ES-I3 (cell line): ENCODE measurements at regions not wholly inside any gene's neighbourhood (a gene's known extent, or its start where the extent isn't known, plus 50 kb on each side); places are given as distances from the start of the nearest gene placed in this dataset.
"Not testable (repeated sequence)": the region's sequence is repeated elsewhere in the genome, so short reads cannot be mapped to it uniquely, and the experiment has no call there.

Experiments used
- H3K36me3 ChIP-seq: 2 replicates; pipeline ENCODE4 v1.6.1; 2013; ENCODE audit warnings: mild to moderate bottlenecking, low read length, control low read depth, moderate library complexity; ENCODE audit not compliant: insufficient read depth
- H3K4me1 ChIP-seq: 2 replicates; pipeline ENCODE4 v1.6.1; 2013; ENCODE audit warnings: mild to moderate bottlenecking, control low read depth, low read length; ENCODE audit not compliant: insufficient read depth
- H3K9ac ChIP-seq: 2 replicates; pipeline ENCODE4 v1.6.1; 2013; ENCODE audit warnings: low read depth, mild to moderate bottlenecking, low read length, moderate library complexity
- H3K9me3 ChIP-seq: 2 replicates; pipeline ENCODE4 v1.6.1; 2013; ENCODE audit warnings: mild to moderate bottlenecking, low read length, moderate library complexity; ENCODE audit not compliant: control insufficient read depth, insufficient read depth

DNA sequence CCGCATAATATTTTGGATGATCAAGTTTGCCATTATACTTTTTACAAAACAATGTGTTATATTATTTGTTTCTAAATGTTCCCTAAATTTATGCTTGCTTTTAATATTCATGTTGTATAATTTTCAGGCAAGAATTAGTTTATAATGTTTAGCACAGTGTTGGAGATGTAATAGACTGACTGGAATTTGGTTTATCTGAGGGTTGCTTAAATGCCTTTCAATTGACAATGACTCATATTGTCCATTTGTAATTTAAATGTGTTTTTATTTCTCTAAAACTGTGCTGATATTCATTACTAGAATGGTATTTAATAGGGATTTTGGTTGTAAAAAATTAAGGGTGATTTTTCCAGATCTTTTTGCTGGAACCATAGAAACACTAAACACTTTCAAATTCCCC is 788.4 kb downstream of the SLC6A15 start:
- no peak overlapping the region for H3K9ac ChIP-seq
- no peaks in the 10 kb centered on the region for H3K4me1 ChIP-seq
- H3K9me3 ChIP-seq: no peaks in the 10 kb centered on the region
- no peaks in the 10 kb centered on the region for H3K36me3 ChIP-seq

DNA sequence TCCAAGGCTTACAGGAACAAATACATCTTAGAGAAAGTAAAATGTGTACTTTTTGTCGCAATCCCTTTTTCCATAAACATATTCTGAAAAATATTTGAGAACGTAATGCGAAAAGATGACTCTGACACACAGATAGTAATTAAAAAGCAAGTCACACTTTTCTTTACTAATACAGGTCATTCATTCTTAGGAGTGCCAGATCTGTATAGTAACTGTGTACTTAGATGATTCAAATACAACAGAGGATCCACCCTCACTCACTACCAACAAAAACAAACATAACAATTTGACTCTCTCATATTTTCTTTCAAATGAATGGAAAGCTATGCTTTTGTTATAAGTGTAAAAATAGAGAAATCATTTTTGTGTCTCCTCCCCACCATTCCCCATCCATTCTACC is 795.4 kb downstream of the SLC6A15 start:
- no peaks in the 10 kb centered on the region for H3K9me3 ChIP-seq
- H3K9ac ChIP-seq: no peak overlapping the region
- H3K36me3 ChIP-seq: no peaks in the 10 kb centered on the region
- no peaks in the 10 kb centered on the region for H3K4me1 ChIP-seq

DNA sequence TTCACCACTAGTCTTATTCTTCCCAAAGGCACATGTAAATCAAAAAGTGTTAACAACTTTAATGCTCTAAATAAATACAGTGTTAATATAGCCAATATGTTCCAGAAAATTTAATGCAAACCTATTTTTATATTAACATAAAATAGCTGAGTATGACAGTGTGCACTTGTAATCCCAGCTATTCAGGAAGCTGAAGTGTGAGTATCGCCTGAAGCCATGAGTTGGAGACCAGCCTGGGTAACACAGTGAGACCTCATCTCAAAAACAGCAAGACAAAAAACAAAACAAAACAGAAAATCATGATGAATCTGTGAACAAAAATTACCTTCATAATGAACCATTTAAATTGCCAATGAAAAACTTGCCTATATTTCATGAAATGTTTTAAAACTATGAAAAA is 798.9 kb downstream of the SLC6A15 start:
- Histone ChIP-seq H3K4me1 (no peaks in the 10 kb centered on the region), H3K9ac (no peak overlapping the region), H3K36me3 (no peaks in the 10 kb centered on the region), H3K9me3 (no peaks in the 10 kb centered on the region)

DNA sequence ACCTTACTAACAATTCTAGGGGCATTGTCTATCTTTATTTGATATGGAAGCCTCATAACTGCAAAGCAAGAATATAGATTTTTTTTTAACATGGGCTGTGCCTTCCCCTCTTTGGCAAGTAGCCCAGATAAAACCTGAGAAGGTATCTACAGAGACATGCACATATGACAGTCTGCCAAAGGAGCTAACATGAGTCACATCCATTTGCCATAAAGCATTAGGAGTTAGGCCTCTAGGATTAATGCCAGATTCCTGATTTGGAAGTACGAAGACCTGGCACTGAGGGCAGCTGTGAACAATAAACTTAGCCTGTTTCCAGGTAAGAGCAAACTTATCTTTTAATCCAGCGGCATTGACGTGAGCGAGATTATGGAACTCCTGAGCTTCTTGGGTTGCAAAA is 808.7 kb downstream of the SLC6A15 start:
- H3K4me1 ChIP-seq, H3K9me3 ChIP-seq, H3K36me3 ChIP-seq, H3K9ac ChIP-seq: not testable (repeated sequence)

DNA sequence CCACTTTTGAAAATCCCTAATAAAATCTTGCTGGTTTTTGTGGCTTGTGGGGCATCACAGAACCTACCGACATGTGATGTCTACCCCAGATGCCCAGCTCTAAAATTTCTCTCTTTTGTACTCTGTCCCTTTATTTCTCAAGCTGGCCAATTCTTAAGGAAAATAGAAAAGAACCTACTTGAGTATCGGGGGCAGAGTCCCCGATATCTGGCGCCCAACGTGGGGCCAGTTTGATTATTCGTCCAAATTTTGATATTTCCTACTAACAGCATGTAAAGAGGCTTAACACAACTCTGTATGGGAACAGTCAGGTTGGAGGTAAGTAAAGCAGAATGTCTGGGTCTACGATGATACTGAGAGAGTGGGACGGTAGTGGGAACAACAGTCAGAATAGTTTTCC is 810.6 kb downstream of the SLC6A15 start:
- H3K9ac ChIP-seq, H3K4me1 ChIP-seq, H3K9me3 ChIP-seq, H3K36me3 ChIP-seq: not testable (repeated sequence)

- H3K9me3 ChIP-seq, H3K9ac ChIP-seq, H3K36me3 ChIP-seq, H3K4me1 ChIP-seq: not testable (repeated sequence)
Observed at GRCh38 chr12:84099591-84099990, 813.0 kb downstream of the SLC6A15 start.

GRCh38 chr12:84091651-84092050 is 820.9 kb downstream of the SLC6A15 start:
- Histone ChIP-seq H3K36me3 (no peaks in the 10 kb centered on the region), H3K9ac (no peak overlapping the region), H3K9me3 (no peaks in the 10 kb centered on the region), H3K4me1 (no peaks in the 10 kb centered on the region)

GRCh38 chr12:84089356-84089755 is 823.2 kb downstream of the SLC6A15 start:
- no peak overlapping the region for H3K9ac ChIP-seq
- no peaks in the 10 kb centered on the region for H3K36me3 ChIP-seq
- H3K9me3 ChIP-seq: no peaks in the 10 kb centered on the region
- no peaks in the 10 kb centered on the region for H3K4me1 ChIP-seq

GRCh38 chr12:84085046-84085445 is 827.6 kb downstream of the SLC6A15 start:
- Histone ChIP-seq H3K9me3 (no peaks in the 10 kb centered on the region), H3K4me1 (no peaks in the 10 kb centered on the region)

DNA sequence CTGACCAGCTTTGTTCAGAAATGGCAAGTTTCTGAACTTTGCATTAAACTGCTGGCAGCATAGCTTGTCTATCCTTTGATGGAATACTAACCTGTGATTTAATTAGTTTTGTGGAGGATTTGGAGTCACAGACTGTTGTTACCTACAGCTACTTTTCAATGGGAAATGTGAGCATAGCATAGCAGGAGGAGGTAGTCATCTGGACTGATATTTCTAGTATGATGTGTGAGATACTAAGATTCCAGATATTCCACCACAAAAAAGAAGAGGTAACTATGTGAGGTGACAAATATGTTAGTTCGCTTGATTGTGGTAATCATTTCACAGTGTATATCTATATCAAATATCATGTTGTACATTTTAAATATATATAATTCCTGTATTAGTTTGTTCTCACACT is 833.0 kb downstream of the SLC6A15 start:
- H3K9me3 ChIP-seq: no peaks in the 10 kb centered on the region
- no peaks in the 10 kb centered on the region for H3K36me3 ChIP-seq
- no peak overlapping the region for H3K9ac ChIP-seq
- H3K4me1 ChIP-seq: no peaks in the 10 kb centered on the region

More at GRCh38 chr12:84085046-84085445, 827.6 kb downstream of the SLC6A15 start:
- no peaks in the 10 kb centered on the region for H3K36me3 ChIP-seq
- no peak overlapping the region for H3K9ac ChIP-seq

GRCh38 chr12:84077679-84078078 is 834.9 kb downstream of the SLC6A15 start:
- Histone ChIP-seq H3K9ac (no peak overlapping the region), H3K36me3 (no peaks in the 10 kb centered on the region), H3K4me1 (no peaks in the 10 kb centered on the region)

DNA sequence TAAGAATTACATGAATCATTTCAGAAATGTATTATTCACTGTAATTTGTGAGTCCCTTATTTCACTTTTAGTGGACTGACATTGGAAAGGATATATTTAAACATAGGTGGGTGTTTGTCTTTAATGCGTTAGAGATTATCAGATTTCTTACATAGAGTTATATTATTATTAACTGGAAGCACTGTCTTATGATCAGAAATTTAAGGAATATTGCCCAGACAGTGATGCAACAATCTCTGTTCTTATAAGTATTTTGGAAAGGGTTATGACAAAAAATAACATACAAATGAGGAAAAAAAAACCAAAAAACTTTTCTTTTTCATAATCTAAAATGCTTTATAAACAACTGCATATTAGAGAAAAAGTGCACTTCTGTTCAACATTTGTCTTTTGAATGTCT is 836.6 kb downstream of the SLC6A15 start:
- Histone ChIP-seq H3K9ac (no peak overlapping the region), H3K4me1 (no peaks in the 10 kb centered on the region), H3K36me3 (no peaks in the 10 kb centered on the region), H3K9me3 (no peaks in the 10 kb centered on the region)

More at GRCh38 chr12:84077679-84078078, 834.9 kb downstream of the SLC6A15 start:
- H3K9me3 ChIP-seq: no peaks in the 10 kb centered on the region

- no peaks in the 10 kb centered on the region for H3K9me3 ChIP-seq
- no peak overlapping the region for H3K9ac ChIP-seq
- H3K36me3 ChIP-seq: no peaks in the 10 kb centered on the region
- no peaks in the 10 kb centered on the region for H3K4me1 ChIP-seq
Observed at GRCh38 chr12:84073401-84073800, 839.2 kb downstream of the SLC6A15 start.

- Histone ChIP-seq H3K4me1 (no peaks in the 10 kb centered on the region), H3K9ac (no peak overlapping the region), H3K9me3 (no peaks in the 10 kb centered on the region), H3K36me3 (no peaks in the 10 kb centered on the region)
Observed at GRCh38 chr12:84072961-84073360, 839.6 kb downstream of the SLC6A15 start.

DNA sequence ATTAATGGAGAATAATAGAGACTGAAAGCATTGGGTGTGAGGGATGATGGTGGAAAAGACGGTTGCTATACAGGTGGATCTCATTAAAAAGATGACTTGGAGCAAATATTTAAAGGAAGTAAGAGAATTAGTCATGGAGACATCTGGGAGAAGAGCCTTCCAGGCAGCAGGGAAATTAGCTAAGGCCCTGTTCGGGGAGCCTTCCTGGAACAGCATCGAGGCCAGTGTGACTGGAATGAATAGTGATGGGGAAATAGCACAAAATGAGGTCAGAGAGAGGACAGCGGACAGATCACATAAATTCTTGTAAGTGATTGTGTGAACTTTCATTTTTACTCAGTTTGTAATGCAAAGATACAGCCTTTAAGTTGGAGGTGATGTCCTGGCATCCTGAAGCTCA is 842.3 kb downstream of the SLC6A15 start:
- H3K36me3 ChIP-seq: no peaks in the 10 kb centered on the region
- no peaks in the 10 kb centered on the region for H3K4me1 ChIP-seq
- no peaks in the 10 kb centered on the region for H3K9me3 ChIP-seq
- no peak overlapping the region for H3K9ac ChIP-seq

DNA sequence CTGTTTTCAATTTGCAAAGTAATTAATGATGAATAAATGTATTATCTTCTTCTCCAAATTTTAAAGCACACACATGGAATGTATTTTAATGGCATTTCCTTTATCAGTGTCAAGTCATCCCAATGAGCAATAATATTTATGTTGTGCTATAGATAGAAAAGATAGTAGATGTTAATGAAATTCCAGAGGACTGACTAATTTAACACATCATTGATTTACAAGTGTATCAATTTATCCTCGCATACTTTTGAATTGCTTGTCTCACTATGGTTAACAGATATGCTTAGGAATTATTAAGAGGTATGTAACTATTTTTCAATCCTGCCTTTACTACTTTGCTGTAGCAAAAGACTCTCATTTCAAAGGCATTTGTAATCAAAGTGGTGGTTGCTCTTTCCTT is 842.9 kb downstream of the SLC6A15 start:
- no peaks in the 10 kb centered on the region for H3K4me1 ChIP-seq
- no peak overlapping the region for H3K9ac ChIP-seq
- no peaks in the 10 kb centered on the region for H3K36me3 ChIP-seq
- H3K9me3 ChIP-seq: no peaks in the 10 kb centered on the region
